ENCODE measurements at regions not wholly inside any gene's neighbourhood (a gene's known extent, or its start where the extent isn't known, plus 50 kb on each side); places are given as distances from the start of the nearest gene placed in this dataset.

- no peak overlapping the region for H3K4me3 Mint-ChIP-seq (ENCODE audit: unreplicated experiment)
- no peak overlapping the region for H3K27ac Mint-ChIP-seq (ENCODE audit: unreplicated experiment)
- no peak for DNase-seq
- H3K27me3 Mint-ChIP-seq (ENCODE audit: unreplicated experiment), result no peaks in the 10 kb centered on the region
- TF ChIP-seq CTCF (IDR thresholded peaks at IDR 0.05; ENCODE audit: partially characterized antibody, unreplicated experiment), result no peak
- H3K4me1 Mint-ChIP-seq (ENCODE audit: low read depth, unreplicated experiment), result peaks cover 4% of the 10 kb centered on the region
- no peaks in the 10 kb centered on the region for H3K36me3 Mint-ChIP-seq (ENCODE audit: unreplicated experiment)
- H3K9me3 Mint-ChIP-seq (ENCODE audit: unreplicated experiment), result no peaks in the 10 kb centered on the region
These were observed 173.4 kb upstream of the TRIB2 start for GRCh38 chr2:12543076-12543977.

GRCh38 chr2:12543978-12544558 is 172.7 kb upstream of the TRIB2 start:
- DNase-seq, result no peak
- H3K36me3 Mint-ChIP-seq (ENCODE audit: unreplicated experiment), result no peaks in the 10 kb centered on the region
- no peak overlapping the region for H3K27ac Mint-ChIP-seq (ENCODE audit: unreplicated experiment)
- no peaks in the 10 kb centered on the region for H3K9me3 Mint-ChIP-seq (ENCODE audit: unreplicated experiment)
- no peak overlapping the region for H3K4me3 Mint-ChIP-seq (ENCODE audit: unreplicated experiment)
- peaks cover 4% of the 10 kb centered on the region for H3K4me1 Mint-ChIP-seq (ENCODE audit: low read depth, unreplicated experiment)
- TF ChIP-seq CTCF (IDR thresholded peaks at IDR 0.05; ENCODE audit: partially characterized antibody, unreplicated experiment), result no peak
- H3K27me3 Mint-ChIP-seq (ENCODE audit: unreplicated experiment), result no peaks in the 10 kb centered on the region

GRCh38 chr2:12547566-12548170 is 169.1 kb upstream of the TRIB2 start:
- no peak for DNase-seq
- H3K9me3 Mint-ChIP-seq (ENCODE audit: unreplicated experiment), result no peaks in the 10 kb centered on the region
- TF ChIP-seq CTCF (IDR thresholded peaks at IDR 0.05; ENCODE audit: partially characterized antibody, unreplicated experiment), result no peak
- no peak overlapping the region for H3K27ac Mint-ChIP-seq (ENCODE audit: unreplicated experiment)
- peaks cover 4% of the 10 kb centered on the region for H3K36me3 Mint-ChIP-seq (ENCODE audit: unreplicated experiment)
- H3K4me1 Mint-ChIP-seq (ENCODE audit: low read depth, unreplicated experiment), result no peaks in the 10 kb centered on the region
- no peaks in the 10 kb centered on the region for H3K27me3 Mint-ChIP-seq (ENCODE audit: unreplicated experiment)
- no peak overlapping the region for H3K4me3 Mint-ChIP-seq (ENCODE audit: unreplicated experiment)

DNA sequence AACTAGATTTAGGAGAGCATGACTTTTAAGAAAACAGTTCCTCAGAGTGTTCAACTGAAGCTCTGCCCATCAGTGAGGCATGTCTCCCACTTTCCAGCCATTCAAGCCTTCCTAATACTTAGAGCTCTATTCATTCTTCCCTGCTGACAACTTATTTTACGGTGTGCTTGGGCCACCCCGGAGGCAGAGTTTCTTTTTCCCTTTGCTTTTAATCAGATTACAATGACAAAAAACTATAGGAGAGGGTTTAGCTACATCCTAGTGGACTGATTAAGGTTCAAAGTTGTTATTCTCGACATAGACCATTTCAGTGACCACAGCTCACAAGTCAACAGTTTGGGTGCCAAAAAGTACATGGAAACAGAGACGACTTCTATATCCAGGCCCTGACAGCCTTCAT is 167.8 kb upstream of the TRIB2 start:
- Mint-ChIP-seq H3K4me3 (ENCODE audit: unreplicated experiment) (no peak overlapping the region), H3K36me3 (ENCODE audit: unreplicated experiment) (peaks cover 4% of the 10 kb centered on the region), H3K27ac (ENCODE audit: unreplicated experiment) (no peak overlapping the region), H3K9me3 (ENCODE audit: unreplicated experiment) (no peaks in the 10 kb centered on the region), H3K27me3 (ENCODE audit: unreplicated experiment) (no peaks in the 10 kb centered on the region), H3K4me1 (ENCODE audit: low read depth, unreplicated experiment) (no peaks in the 10 kb centered on the region)
- no peak for TF ChIP-seq CTCF (IDR thresholded peaks at IDR 0.05; ENCODE audit: partially characterized antibody, unreplicated experiment)
- no peak for DNase-seq

DNA sequence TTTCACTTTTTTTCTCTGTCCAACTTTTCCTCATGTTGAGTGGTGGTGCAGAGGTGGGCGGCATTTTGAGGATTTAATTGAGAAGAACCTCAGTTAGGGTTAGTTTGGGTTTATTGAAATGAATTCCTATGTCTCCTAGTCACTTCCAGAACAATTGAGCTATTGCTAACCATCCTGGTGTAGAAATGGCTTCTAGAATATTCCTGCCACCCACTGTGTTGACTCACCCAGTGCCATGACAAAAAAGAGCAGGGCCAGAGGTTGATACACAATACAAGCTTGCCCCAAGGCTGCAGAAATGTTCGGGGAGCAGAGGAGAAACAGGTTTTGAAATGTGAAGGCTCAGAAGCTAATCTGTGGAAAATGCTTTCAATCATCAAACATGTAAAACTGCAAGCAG is 167.1 kb upstream of the TRIB2 start:
- no peak for DNase-seq
- no peak overlapping the region for H3K4me3 Mint-ChIP-seq (ENCODE audit: unreplicated experiment)
- H3K9me3 Mint-ChIP-seq (ENCODE audit: unreplicated experiment), result no peaks in the 10 kb centered on the region
- H3K36me3 Mint-ChIP-seq (ENCODE audit: unreplicated experiment), result peaks cover 4% of the 10 kb centered on the region
- peaks cover 2% of the 10 kb centered on the region for H3K4me1 Mint-ChIP-seq (ENCODE audit: low read depth, unreplicated experiment)
- TF ChIP-seq CTCF (IDR thresholded peaks at IDR 0.05; ENCODE audit: partially characterized antibody, unreplicated experiment), result no peak
- no peak overlapping the region for H3K27ac Mint-ChIP-seq (ENCODE audit: unreplicated experiment)
- no peaks in the 10 kb centered on the region for H3K27me3 Mint-ChIP-seq (ENCODE audit: unreplicated experiment)
